HEK293T (cell line): ENCODE measurements at regions not wholly inside any gene's neighbourhood (a gene's known extent, or its start where the extent isn't known, plus 50 kb on each side); places are given as distances from the start of the nearest gene placed in this dataset.

Experiments
- CTCF ChIA-PET: fragments of 350-600 bp; formaldehyde crosslinking; extraction: SDS; loops from one replicate; lab custom pipeline; 2021; ENCODE audit warnings: antibody characterized with exemption, inconsistent platforms; lab: Yijun Ruan, JAX
- POLR2A ChIA-PET: fragments of 350-600 bp; formaldehyde crosslinking; extraction: SDS; loops from one replicate; lab custom pipeline; 2020; ENCODE audit warnings: antibody characterized with exemption, inconsistent platforms; lab: Yijun Ruan, JAX
- DNase-seq: peaks from one replicate; pipeline ENCODE4 v3.0.0; 2012; ENCODE audit warnings: mixed read lengths; ENCODE audit errors: extremely low spot score
- ARNT ChIP-seq: fragments of 450-650 bp; IDR thresholded peaks from 2 replicates; pipeline ENCODE4 v1.6.1; 2017; ENCODE audit warnings: mild to moderate bottlenecking
- BHLHE40 ChIP-seq: fragments of 450-650 bp; IDR thresholded peaks from 2 replicates; pipeline ENCODE4 v1.6.1; 2016; ENCODE audit warnings: mild to moderate bottlenecking, moderate library complexity, borderline replicate concordance
- CTBP1 ChIP-seq: fragments of 450-650 bp; IDR thresholded peaks from 2 replicates; pipeline ENCODE4 v1.6.1; 2016; ENCODE audit warnings: borderline replicate concordance
- ELF4 ChIP-seq: fragments of 450-650 bp; IDR thresholded peaks from 2 replicates; pipeline ENCODE4 v1.6.1; 2017; ENCODE audit warnings: antibody characterized with exemption
- FOXA1 ChIP-seq: fragments of 450-650 bp; IDR thresholded peaks from 2 replicates; pipeline ENCODE4 v1.6.1; 2016; ENCODE audit warnings: mild to moderate bottlenecking
- FOXK2 ChIP-seq: fragments of 450-650 bp; IDR thresholded peaks from 2 replicates; pipeline ENCODE4 v1.6.1; 2016; ENCODE audit warnings: mild to moderate bottlenecking
- FOXM1 ChIP-seq: fragments of 450-650 bp; IDR thresholded peaks from 2 replicates; pipeline ENCODE4 v1.6.1; 2017; ENCODE audit warnings: mild to moderate bottlenecking, borderline replicate concordance
- HDGF ChIP-seq: fragments of 450-650 bp; IDR thresholded peaks from 2 replicates; pipeline ENCODE4 v1.6.1; 2017; ENCODE audit warnings: antibody characterized with exemption, borderline replicate concordance
- L3MBTL2 ChIP-seq: fragments of 450-650 bp; conservative IDR thresholded peaks from 2 replicates; pipeline ENCODE4 v1.6.1; 2016; ENCODE audit warnings: mild to moderate bottlenecking
- LEF1 ChIP-seq: fragments of 450-650 bp; IDR thresholded peaks from 2 replicates; pipeline ENCODE4 v1.6.1; 2017; ENCODE audit warnings: mild to moderate bottlenecking, borderline replicate concordance
- NFRKB ChIP-seq: fragments of 450-650 bp; IDR thresholded peaks from 2 replicates; pipeline ENCODE4 v1.6.1; 2016; ENCODE audit warnings: mild to moderate bottlenecking, moderate library complexity
- PKNOX1 ChIP-seq: fragments of 450-650 bp; IDR thresholded peaks from 2 replicates; pipeline ENCODE4 v1.6.1; 2016
- SP1 ChIP-seq: fragments of 450-650 bp; IDR thresholded peaks from 2 replicates; pipeline ENCODE4 v1.6.1; 2017
- SUZ12 ChIP-seq: fragments of 450-650 bp; IDR thresholded peaks from 2 replicates; pipeline ENCODE4 v1.6.1; 2016; ENCODE audit warnings: mild to moderate bottlenecking
- TARDBP ChIP-seq: fragments of 450-650 bp; IDR thresholded peaks from 2 replicates; pipeline ENCODE4 v1.6.1; 2016
- ZNF384 ChIP-seq: fragments of 450-650 bp; IDR thresholded peaks from 2 replicates; pipeline ENCODE4 v1.6.1; 2016

- CTCF ChIA-PET, result no interaction called here
- TF ChIP-seq FOXA1 (no peak), HDGF (no peak), CTBP1 (no peak), ZNF384 (no peak), FOXM1 (no peak), PKNOX1 (no peak), L3MBTL2 (no peak), NFRKB (no peak), TARDBP (no peak), FOXK2 (no peak), ELF4 (no peak), BHLHE40 (no peak), LEF1 (no peak), ARNT (no peak), SUZ12 (no peak), SP1 (no peak)
- POLR2A ChIA-PET, result no interaction called here
- DNase-seq, result no peak
These were observed 163.2 kb upstream of the BTBD3 start for GRCh38 chr20:11754451-11754850.

- TF ChIP-seq FOXA1 (no peak), LEF1 (no peak), ELF4 (no peak), FOXM1 (no peak), CTBP1 (no peak)
- ChIA-PET CTCF (interaction anchor here (0.7 kb wide), 1 partner anchor 257 kb away, joined by 3 read pairs; no protein-coding TSS in a partner anchor), POLR2A (no interaction called here)
- DNase-seq, result no peak
These were observed 162.4 kb upstream of the BTBD3 start for GRCh38 chr20:11755071-11755841.

GRCh38 chr20:11761497-11761896, 156.2 kb upstream of the BTBD3 start:
- POLR2A ChIA-PET, result no interaction called here
- CTCF ChIA-PET, result no interaction called here
- TF ChIP-seq NFRKB (no peak), FOXM1 (no peak), HDGF (no peak), ARNT (no peak), BHLHE40 (no peak), CTBP1 (no peak), SUZ12 (no peak), PKNOX1 (no peak), L3MBTL2 (no peak), ZNF384 (no peak), FOXK2 (no peak), LEF1 (no peak), ELF4 (no peak)
- DNase-seq, result no peak

GRCh38 chr20:11766961-11767360, 150.7 kb upstream of the BTBD3 start:
- POLR2A ChIA-PET, result no interaction called here
- no peak for DNase-seq
- CTCF ChIA-PET, result no interaction called here
- TF ChIP-seq FOXK2, result no peak
- no peak for TF ChIP-seq PKNOX1
- no peak for TF ChIP-seq FOXA1
- no peak for TF ChIP-seq SP1
- no peak for TF ChIP-seq CTBP1
- no peak for TF ChIP-seq NFRKB
- no peak for TF ChIP-seq BHLHE40
- TF ChIP-seq FOXM1, result no peak
- TF ChIP-seq LEF1, result no peak
- TF ChIP-seq ELF4, result no peak
- no peak for TF ChIP-seq ARNT
- no peak for TF ChIP-seq L3MBTL2
- no peak for TF ChIP-seq SUZ12
- no peak for TF ChIP-seq HDGF
- TF ChIP-seq TARDBP, result no peak
- no peak for TF ChIP-seq ZNF384

- no peak for DNase-seq
- ChIA-PET POLR2A (no interaction called here), CTCF (no interaction called here)
- TF ChIP-seq FOXK2, result no peak
- TF ChIP-seq FOXM1, result no peak
- TF ChIP-seq LEF1, result no peak
- no peak for TF ChIP-seq SUZ12
- TF ChIP-seq ZNF384, result no peak
- TF ChIP-seq SP1, result no peak
- no peak for TF ChIP-seq ELF4
- TF ChIP-seq FOXA1, result no peak
- no peak for TF ChIP-seq NFRKB
- no peak for TF ChIP-seq CTBP1
- TF ChIP-seq L3MBTL2, result no peak
- no peak for TF ChIP-seq ARNT
- no peak for TF ChIP-seq TARDBP
- no peak for TF ChIP-seq PKNOX1
These were observed 147.9 kb upstream of the BTBD3 start for GRCh38 chr20:11769825-11770224.
